Activated CD4-positive, alpha-beta T cell treated with anti-CD3 and anti-CD28 coated beads, Interleukin-10, Interleukin-2, amounts not matched to agents 100 ng/mL and 50 ng/mL, durations not matched to agents 16 hours and 8 hours (primary cell): ENCODE measurements at regions not wholly inside any gene's neighbourhood (a gene's known extent, or its start where the extent isn't known, plus 50 kb on each side); places are given as distances from the start of the nearest gene placed in this dataset.
"Not testable (repeated sequence)": the region's sequence is repeated elsewhere in the genome, so short reads cannot be mapped to it uniquely, and the experiment has no call there.

ENCODE experiments used
- DNase-seq: peaks from one replicate; pipeline ENCODE4 v3.0.0-alpha.2; 2020

DNA sequence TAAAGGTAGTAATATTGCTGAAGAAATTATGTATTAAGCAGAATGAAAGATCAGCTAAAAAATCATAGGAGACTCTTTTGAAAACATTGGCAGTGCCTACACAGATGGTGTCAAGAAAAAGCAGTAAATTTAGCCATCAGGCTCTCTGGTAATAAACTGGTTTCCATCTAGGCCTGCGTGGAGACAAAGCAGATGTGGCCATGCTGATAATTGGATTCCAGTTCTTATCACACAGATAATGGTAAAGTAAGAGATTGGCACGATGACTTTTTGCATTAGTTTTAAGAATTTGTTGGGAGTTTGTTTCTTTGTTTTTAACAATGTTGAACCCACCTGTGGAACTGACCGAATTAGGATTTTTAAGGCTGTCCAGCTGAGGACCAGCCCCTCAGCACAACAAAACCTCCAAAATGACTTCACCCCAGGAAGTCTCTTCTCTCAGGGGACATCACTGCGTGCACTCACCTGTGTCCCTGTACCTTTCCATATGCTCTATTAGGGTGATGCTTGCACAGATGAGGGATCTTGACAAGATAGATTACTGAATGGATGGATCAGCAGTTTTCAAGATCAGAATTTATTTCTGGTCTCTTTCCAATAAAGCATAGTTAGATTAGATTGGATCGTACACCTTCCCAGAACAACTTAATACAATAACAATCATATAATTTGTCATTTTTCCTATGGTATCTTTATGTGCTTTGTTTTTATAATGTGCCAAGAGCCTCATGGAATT, 69.1 kb upstream of the DNAJC10 start:
- DNase-seq, result no peak

DNA sequence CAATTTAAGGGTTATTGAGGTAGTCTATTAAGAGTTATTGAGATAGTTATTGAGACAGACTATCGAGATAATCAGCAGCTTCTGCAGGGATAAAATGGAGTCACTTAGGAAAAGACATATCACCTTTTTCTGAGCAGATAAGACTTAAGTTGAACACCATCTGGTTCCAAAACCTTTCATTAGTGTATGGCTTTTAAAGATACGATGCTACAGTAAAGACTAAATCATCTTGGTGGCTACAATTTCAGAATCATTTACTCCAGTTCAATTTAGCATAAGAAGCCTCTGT, 68.6 kb upstream of the DNAJC10 start:
- DNase-seq, result no peak

DNA sequence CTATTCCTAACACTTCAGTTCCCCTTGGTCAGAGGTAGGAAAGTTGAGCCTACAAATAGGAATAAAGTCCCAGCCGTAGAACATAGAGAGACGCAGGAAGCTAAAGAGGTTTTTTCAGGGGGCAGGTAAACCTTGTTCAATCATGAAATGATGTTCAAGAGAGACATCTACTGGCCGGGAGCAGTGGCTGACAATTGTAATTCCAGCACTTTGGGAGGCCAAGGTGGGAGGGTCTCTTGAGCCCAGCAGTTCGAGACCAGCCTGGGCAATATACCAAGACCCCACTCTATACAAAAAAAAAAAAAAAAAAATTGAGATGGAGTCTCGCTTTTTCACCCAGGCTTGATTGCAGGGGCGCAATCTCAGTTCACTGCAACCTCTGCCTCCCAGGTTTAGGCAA, 66.7 kb upstream of the DNAJC10 start:
- peak; percentile 8 for DNase-seq

DNA sequence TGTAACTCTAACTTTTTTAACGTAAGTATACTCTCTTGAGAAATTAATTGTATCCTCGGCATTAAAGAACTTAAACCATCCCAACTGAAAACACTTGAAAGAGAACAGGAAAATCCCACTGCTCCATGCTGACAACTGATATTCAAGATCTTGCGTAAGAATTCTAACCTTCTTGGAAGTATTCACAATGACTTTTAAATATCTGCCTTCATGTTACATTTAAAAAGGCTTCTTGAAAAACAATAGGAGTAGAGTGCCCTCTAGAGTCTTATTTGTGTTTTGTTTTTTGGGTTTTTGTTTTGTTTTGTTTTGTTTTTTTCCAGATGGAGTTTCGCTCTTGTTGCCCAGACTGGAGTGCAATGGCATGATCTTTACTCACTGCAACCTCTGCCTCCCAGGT, 65.4 kb upstream of the DNAJC10 start:
- peak; percentile 25 for DNase-seq

DNA sequence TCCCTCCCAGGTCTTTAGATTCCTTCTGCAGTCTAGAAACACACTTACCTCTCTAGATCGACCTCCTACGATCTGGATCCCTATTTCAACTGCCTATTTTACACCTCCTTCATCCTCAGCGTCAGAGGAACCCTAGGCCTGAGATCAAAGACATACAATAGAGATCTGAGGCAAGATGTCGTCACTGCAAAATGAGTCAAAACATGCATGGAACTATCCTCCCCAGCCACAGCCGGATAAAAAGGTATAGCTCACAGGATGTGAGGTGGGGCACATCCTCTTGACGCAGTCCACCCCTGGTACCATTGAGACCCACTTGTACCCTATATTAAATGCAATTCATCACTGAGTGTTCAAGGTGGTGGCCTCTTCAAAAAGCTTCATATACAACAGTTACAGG, 63.7 kb upstream of the DNAJC10 start:
- DNase-seq, result peak; percentile 61

DNA sequence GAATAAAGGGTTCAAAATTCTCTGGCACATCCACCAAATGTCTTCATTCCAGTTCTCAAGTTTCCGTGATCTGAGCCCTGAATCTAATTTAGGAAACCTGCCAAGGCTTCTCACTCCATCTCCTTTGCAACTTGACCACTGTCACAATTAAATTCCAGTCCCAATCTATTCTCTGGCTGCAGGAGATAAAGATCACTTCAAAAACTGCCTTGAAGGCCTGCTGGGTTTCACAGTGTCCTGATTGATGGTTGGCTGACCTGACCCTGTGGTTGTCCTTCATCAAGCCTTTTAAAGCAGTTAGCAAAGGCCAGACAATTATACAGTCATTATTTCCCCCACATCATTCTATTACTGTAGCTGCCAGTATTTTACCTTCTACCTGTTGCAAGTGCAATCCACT, 60.3 kb upstream of the DNAJC10 start:
- DNase-seq, result no peak

DNA sequence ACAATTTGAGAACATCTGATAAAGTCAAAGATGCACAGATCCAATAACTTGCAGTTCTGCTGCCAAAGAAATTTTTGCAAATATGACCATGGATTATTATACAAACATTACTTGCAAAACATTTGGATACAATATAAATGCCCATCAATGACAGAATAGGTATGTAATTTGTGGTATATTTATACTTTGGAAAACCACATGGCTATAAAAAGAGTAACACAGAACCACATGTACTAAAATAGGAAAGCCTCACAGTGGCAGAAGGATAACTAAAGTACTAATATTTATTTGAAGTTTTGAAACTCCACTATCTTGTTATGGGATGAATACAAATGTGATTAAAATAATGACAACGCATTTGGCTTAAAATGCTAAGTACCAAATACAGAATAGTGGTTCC, 51.8 kb upstream of the DNAJC10 start:
- DNase-seq, result no peak

DNA sequence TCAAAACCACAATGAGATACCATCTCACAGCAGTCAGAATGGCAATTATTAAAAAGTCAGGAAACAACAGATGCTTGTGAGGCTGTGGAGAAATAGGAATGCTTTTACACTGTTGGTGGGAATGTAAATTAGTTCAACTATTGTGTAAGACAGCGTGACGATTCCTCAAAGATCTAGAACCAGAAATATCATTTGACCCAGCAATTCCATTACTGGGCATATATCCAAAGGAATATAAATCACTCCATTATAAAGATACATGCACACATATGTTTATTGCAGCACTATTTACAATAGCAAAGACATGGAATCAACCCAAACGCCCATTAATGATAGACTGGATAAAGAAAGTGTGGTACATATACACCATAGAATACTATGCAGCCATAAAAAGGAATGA, 50.6 kb upstream of the DNAJC10 start:
- not testable (repeated sequence) for DNase-seq
